RWPE2 (cell line): ENCODE measurements at regions not wholly inside any gene's neighbourhood (a gene's known extent, or its start where the extent isn't known, plus 50 kb on each side); places are given as distances from the start of the nearest gene placed in this dataset.

ENCODE experiments used
- ATAC-seq: fragments of 200-7000 bp; cut with Tn5 transposase; 3 replicates; pipeline ENCODE4 v1.9.1; 2021; ENCODE audit warnings: low read depth
- DNase-seq: peaks from one replicate; pipeline ENCODE4 v3.0.0-alpha.2; 2020; ENCODE audit warnings: low spot score
- H3K27ac ChIP-seq: fragments of 450-650 bp; 2 replicates; pipeline ENCODE4 v1.5.1; 2017; ENCODE audit warnings: mild to moderate bottlenecking; ENCODE audit not compliant: poor library complexity, severe bottlenecking
- H3K27me3 ChIP-seq: fragments of 250-450 bp; sonication (Bioruptor Pico); 2 replicates; pipeline ENCODE4 v1.5.1; 2021; ENCODE audit warnings: mild to moderate bottlenecking, moderate library complexity; ENCODE audit not compliant: insufficient read depth, poor library complexity, severe bottlenecking
- H3K36me3 ChIP-seq: fragments of 250-450 bp; sonication (Bioruptor Pico); 2 replicates; pipeline ENCODE4 v1.5.1; 2020; ENCODE audit warnings: low read depth, mild to moderate bottlenecking, moderate library complexity
- H3K4me1 ChIP-seq: fragments of 250-450 bp; sonication (Bioruptor Pico); 2 replicates; pipeline ENCODE4 v1.5.1; 2021; ENCODE audit warnings: mild to moderate bottlenecking, moderate library complexity; ENCODE audit not compliant: insufficient read depth, poor library complexity, severe bottlenecking
- H3K4me3 ChIP-seq: fragments of 250-450 bp; sonication (Bioruptor Pico); 2 replicates; pipeline ENCODE4 v1.5.1; 2021; ENCODE audit warnings: mild to moderate bottlenecking, moderate library complexity; ENCODE audit not compliant: severe bottlenecking
- H3K9me3 ChIP-seq: fragments of 250-450 bp; sonication (Bioruptor Pico); 2 replicates; pipeline ENCODE4 v1.5.1; 2021; ENCODE audit warnings: mild to moderate bottlenecking, moderate library complexity; ENCODE audit not compliant: severe bottlenecking
- TF ChIP-seq, protein P1 (sequence below): fragments of 450-650 bp; IDR thresholded peaks from one replicate; pipeline ENCODE4 v1.5.1; 2017; ENCODE audit warnings: mild to moderate bottlenecking, moderate library complexity; ENCODE audit not compliant: poor library complexity, severe bottlenecking

DNA sequence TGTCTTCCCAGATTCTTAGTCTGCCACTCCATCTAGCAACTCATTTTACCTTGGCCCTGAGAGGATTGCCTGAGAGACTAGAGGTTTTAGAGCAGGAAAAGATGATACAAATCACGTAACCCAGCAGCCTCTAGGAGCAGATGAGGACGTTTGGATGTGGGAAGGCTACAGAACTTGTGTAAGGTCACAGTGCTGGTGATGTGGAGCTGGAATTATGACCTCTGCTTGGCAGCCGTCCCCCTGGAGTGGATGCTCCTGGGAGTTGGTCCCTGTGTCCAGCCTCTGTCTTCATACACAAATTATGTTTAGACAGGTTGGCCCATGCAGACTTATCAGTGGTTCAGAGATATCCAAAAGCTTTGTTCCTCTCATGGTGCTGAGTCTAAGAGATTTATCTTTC, 499.0 kb downstream of the EBF1 start:
- Histone ChIP-seq H3K36me3 (no peaks in the 10 kb centered on the region), H3K4me1 (no peaks in the 10 kb centered on the region), H3K27ac (no peak overlapping the region), H3K9me3 (no peaks in the 10 kb centered on the region), H3K27me3 (no peaks in the 10 kb centered on the region), H3K4me3 (no peak overlapping the region)
- ATAC-seq: no peak
- TF ChIP-seq, protein P1, sequence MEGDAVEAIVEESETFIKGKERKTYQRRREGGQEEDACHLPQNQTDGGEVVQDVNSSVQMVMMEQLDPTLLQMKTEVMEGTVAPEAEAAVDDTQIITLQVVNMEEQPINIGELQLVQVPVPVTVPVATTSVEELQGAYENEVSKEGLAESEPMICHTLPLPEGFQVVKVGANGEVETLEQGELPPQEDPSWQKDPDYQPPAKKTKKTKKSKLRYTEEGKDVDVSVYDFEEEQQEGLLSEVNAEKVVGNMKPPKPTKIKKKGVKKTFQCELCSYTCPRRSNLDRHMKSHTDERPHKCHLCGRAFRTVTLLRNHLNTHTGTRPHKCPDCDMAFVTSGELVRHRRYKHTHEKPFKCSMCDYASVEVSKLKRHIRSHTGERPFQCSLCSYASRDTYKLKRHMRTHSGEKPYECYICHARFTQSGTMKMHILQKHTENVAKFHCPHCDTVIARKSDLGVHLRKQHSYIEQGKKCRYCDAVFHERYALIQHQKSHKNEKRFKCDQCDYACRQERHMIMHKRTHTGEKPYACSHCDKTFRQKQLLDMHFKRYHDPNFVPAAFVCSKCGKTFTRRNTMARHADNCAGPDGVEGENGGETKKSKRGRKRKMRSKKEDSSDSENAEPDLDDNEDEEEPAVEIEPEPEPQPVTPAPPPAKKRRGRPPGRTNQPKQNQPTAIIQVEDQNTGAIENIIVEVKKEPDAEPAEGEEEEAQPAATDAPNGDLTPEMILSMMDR: no peak
- DNase-seq: no peak

DNA sequence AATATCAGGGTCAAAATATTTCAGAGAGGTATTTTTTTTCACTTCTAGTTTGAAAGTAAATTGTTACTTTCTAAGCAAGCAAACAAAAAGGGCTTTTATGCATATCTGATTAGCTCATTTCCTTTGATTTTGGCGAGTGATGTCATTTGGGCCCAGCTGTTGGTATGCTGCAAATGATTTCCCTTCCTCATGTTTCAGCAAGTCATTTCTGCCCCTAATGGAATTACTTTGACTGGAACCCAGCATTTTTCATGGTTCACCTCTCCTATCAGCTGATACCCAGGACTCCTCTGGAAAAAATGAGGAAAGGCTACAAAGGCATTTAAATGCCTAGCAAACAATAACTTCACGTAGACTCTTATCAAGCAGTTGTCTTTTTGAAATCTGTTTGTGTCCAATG, 500.6 kb downstream of the EBF1 start:
- Histone ChIP-seq H3K27me3 (no peaks in the 10 kb centered on the region), H3K27ac (no peak overlapping the region), H3K9me3 (no peaks in the 10 kb centered on the region), H3K36me3 (no peaks in the 10 kb centered on the region), H3K4me1 (no peaks in the 10 kb centered on the region), H3K4me3 (no peak overlapping the region)
- TF ChIP-seq, protein P1: no peak
- ATAC-seq (no peak), DNase-seq (no peak)

DNA sequence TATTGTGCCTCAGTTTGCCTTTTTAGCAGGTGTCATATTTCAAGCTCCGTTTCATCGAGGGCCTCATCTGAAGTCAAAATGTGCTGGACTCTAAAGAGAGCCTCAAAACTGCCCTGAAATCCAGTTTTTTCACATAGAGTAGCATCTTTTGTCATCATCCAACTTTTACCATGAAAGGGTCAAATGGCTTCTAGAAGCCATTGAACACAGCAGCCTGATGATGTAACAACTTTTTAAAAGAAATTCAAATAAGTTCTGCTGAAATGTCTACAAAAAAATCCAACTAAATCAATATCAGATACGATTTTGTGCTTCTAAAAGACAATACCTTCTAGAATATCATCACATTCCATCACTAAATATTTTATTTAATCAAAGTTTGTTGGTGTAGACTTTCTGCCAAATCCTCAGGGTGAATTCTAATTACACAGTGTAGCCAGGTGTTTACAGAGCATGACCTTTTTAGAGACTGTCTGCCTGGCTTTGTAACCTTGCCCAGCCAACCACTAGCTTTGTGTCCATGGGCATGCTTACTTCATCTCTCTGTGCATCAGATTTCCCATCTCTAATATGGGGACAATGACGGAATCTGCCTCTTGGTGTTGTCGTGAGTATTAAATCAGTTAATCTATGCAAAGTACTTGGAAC, 505.0 kb downstream of the EBF1 start:
- H3K36me3 ChIP-seq: no peaks in the 10 kb centered on the region
- ATAC-seq (no peak), DNase-seq (no peak)
- no peak overlapping the region for H3K27ac ChIP-seq
- H3K4me1 ChIP-seq: peaks cover 8% of the 10 kb centered on the region
- TF ChIP-seq, protein P1: no peak
- H3K4me3 ChIP-seq: no peak overlapping the region
- no peaks in the 10 kb centered on the region for H3K9me3 ChIP-seq
- no peaks in the 10 kb centered on the region for H3K27me3 ChIP-seq

DNA sequence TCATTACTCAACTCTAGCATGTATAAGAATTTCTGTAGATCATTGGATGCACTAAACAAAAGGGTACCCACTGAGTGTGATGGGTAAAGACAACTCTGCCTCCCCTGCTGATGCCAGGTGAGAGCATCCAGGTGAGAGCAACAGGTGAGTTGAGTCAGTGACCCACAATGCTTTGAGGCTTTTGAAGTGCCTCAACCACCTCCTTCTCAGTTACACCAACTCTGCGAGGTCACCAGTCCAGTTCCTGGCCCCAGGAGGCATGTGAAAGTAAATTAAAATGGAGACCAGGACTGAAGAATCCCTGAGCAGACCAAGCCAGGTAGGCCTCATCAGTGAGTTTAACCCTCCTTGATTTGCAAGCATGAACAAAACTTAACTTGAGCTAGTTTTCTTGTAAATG, 505.8 kb downstream of the EBF1 start:
- H3K4me1 ChIP-seq: peaks cover 8% of the 10 kb centered on the region
- H3K36me3 ChIP-seq: no peaks in the 10 kb centered on the region
- H3K27me3 ChIP-seq: no peaks in the 10 kb centered on the region
- DNase-seq (no peak), ATAC-seq (no peak)
- TF ChIP-seq, protein P1: no peak
- H3K4me3 ChIP-seq: no peak overlapping the region
- H3K27ac ChIP-seq: no peak overlapping the region
- no peaks in the 10 kb centered on the region for H3K9me3 ChIP-seq

DNA sequence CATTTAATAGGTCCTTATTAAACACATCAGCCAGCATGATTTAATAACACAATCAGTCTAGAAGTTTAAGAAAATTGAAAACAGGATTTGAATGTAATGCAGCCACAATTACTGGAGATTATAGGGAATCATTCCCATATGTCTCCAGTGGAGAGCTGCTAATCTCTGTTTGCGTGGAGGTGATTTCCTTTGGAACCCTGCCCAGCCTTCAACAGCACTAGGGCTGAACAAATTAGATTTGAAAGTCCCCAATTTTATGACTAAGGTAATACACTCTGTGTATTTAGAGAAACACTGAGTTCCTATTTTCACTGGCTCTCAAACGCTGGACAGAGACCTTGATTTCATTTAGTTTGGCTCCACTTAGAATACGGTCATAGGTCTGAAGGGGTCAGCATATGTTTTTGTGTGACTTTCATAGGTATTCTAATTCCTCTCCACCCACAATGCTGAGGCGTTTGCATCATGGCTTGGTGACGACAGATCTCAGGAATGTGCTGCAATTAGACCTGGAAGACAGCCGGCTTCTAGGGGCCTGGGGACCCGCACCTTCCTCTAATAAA, 508.3 kb downstream of the EBF1 start:
- H3K4me1 ChIP-seq: peaks cover 8% of the 10 kb centered on the region
- no peaks in the 10 kb centered on the region for H3K9me3 ChIP-seq
- ATAC-seq: peak; percentile 84
- no peak for DNase-seq
- no peak overlapping the region for H3K27ac ChIP-seq
- no peak overlapping the region for H3K4me3 ChIP-seq
- H3K27me3 ChIP-seq: no peaks in the 10 kb centered on the region
- H3K36me3 ChIP-seq: no peaks in the 10 kb centered on the region
- TF ChIP-seq, protein P1: no peak
